ENCODE measurements at regions not wholly inside any gene's neighbourhood (a gene's known extent, or its start where the extent isn't known, plus 50 kb on each side); places are given as distances from the start of the nearest gene placed in this dataset.
A peak's percentile ranks its signal among the peaks of the same experiment; 100 is the strongest.
"Not testable (repeated sequence)": the region's sequence is repeated elsewhere in the genome, so short reads cannot be mapped to it uniquely, and the experiment has no call there.

DNA sequence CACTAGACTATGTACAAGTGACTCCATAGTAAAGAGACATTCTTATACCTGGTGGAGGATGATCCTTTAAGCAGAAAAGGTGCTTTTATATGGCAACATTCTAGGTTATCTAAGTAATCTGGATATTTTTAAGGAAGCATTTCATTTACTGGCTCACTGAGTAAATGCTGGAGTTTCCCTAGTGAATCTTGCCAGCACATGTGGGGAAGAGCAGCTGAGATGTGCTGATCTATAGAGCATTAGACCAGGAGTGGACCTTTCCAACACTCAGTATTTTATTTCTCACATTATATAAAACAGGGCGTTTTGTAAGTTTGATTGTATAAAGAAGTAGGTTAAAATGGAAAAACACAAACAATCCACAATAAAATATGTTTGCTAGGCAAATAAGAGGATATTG is 478.5 kb downstream of the ATP23 start:
- no peak for DNase-seq

- no peak for DNase-seq
Measured at GRCh38 chr12:58420503-58420902, 479.1 kb downstream of the ATP23 start.

DNA sequence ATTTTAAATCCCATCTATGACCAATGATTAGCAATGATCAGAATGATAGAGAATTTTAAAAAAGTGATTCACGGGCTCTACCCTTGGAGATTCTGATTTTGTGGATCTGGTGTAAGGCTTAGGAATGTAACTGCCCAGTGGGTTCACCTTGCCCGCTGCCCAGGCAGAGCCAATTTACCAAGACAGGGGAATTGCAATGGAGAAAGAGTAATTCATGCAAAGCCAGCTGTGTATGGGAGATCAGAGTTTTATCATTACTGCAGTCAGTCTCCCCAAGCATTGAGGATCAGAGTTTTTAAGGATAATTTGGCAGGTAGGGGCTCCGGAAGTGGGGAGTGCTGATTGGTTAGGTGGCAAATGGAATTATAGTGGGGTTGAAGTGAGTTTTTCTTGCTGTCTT is 480.6 kb downstream of the ATP23 start:
- DNase-seq: no peak

GRCh38 chr12:58424735-58425392 is 483.5 kb downstream of the ATP23 start:
- no peak for DNase-seq

DNA sequence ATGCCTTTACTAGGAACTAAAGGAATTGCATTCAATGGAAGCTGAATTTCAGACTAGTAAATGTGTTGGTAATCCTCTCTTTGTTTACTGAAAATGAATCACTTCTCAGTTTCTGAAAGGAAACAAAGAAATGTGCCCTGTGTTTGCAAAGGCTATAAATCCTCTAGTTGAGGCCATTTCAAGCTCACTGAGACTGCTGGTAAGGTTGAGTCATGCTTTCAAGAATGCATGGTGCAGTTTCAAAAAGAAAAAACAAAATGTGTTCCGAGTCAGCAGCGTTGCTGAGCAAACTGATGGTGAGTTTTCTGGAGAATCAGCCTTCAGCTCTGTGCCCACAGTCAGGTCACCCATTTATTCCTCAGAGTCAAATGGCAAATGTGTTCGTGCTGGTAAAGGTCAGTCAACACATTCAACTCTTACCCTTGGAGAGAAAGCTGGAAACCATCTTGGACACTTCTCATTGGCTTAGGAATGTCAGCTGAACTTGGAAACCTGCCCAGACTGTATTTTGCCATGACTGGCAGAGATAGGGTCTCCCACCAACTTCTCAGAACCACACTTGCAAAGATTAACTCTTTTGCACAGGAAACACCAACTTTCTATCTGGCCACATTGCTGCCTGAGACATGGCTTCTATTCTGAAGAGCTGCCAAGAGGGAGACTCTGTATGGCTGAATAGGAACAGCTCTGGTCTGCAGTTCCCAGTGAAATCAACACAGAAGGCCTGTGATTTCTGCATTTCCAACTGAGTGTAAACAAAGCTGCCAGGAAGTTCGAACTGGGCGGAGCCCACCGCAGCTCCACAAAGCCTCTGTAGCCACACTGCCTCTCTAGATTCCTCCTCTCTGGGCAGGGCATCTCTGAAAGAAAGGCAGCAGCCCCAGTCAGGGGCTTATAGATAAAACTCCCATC is 484.4 kb downstream of the ATP23 start:
- DNase-seq: peak; percentile 48

GRCh38 chr12:58426437-58426836 is 485.1 kb downstream of the ATP23 start:
- not testable (repeated sequence) for DNase-seq

- no peak for DNase-seq
Measured at GRCh38 chr12:58433959-58434358, 486.3 kb downstream of the LRIG3 start.

GRCh38 chr12:58434726-58435125 is 485.6 kb downstream of the LRIG3 start:
- no peak for DNase-seq

DNA sequence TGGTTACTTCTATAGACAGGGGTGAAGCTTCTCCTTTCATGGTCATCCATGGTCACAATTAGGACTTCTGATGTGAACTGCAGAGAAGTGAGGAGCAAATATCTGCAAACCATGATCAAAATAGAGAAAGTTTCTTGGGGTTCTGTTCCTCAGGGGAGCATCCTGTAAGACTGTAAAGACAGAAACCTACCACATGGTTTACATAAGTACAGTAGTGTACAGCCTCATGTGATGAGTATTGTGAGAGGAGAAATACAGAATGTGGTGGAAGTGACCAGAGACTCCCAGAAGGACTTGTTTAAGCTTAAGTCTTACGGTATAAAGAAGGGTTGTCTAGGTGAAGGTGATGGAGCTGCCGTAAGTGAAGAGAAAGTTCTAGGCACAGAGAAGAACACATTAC is 484.7 kb downstream of the LRIG3 start:
- no peak for DNase-seq

GRCh38 chr12:58441483-58441882 is 478.8 kb downstream of the LRIG3 start:
- no peak for DNase-seq

DNA sequence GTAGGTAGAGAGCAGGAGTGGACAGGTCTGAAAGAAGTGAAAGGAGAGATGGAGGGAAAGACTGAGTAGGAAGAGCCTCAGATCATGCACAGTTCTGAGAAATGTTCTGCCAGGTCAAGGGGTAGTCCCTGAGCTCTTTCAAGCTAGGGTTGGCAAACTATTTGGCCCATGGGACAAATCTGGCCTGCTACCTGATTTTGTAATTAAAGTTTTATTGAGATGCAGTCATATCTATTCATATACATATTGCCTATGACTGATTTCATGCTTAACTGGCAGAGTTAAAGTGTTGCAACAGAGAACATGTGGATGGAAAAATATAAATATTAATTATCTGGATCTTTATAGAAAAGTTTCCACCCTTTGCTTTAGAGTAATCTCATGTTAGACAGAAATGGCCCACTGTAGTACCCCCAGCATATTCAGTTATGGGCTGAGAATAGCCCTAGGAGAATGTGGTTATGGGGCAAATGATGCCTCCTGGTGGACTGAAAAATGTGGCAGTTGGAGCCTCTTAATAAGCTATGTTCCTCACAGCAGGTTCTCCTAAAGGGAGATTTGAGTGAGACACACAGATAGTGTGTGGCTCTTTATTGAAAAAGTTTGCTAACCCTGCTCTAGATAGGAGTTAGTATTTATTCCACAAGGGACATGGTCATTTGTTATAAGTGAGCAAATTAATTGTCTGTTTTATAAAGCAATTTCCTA is 476.9 kb downstream of the LRIG3 start:
- no peak for DNase-seq

DNA sequence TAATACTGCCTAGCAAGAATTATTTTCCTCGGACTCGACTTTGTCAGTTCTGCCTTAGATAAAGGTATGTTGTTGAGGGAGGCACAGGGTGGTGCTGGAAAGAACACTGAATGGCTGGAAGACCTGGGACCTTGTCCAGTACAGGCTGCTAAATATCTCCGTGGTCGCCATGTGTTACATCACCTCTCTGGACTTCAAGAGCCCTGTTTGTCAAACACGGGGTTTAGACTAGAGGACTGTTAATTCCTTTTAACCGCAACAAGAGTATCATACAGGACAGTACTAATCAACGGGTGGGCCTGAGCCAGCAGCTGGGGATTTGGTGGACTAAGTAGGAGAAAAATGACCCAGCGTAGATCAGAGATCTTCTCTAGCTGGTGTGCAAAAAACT is 476.3 kb downstream of the LRIG3 start:
- no peak for DNase-seq

GRCh38 chr12:58450868-58451482 is 469.3 kb downstream of the LRIG3 start:
- no peak for DNase-seq

DNA sequence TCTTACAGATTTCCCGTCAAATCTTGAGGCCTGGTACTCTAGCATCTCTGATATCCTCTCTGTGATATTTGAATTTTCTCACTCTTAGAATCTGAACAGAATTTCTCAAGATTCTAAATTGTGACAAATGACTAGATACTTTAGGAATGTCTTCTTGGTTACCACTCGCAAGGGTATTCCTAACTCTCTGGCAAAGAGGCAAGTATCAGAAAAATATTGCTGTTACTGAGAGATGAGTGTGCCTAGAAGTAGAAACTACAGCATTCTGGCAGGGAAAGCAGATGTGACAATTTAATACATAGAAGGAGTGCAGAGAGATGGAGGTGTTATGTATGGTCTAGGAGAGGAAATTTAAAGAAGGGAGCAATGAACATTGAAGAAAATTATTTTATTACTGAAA is 467.8 kb downstream of the LRIG3 start:
- DNase-seq: no peak

- no peak for DNase-seq
Measured at GRCh38 chr12:58453306-58453705, 467.0 kb downstream of the LRIG3 start.

GRCh38 chr12:58455136-58455535 is 465.2 kb downstream of the LRIG3 start:
- no peak for DNase-seq

DNA sequence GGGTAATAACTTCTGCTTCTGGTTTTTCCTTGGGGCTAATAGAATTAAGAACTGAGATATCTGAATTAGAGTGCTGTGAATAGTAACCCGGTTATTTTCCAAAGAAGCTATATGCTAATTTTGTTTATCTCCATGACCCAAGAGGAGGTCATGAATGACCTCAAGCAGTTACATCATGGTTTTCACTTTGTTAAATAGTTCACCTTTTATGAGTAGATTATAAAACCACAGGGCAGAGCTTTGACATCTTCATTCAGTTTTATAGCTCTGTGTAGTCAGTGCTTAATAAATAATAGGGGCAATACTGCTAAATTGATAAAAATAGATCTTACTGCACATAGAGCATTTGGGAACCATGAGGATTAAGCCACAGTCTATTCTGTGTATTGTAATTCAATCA is 462.2 kb downstream of the LRIG3 start:
- DNase-seq: no peak

DNA sequence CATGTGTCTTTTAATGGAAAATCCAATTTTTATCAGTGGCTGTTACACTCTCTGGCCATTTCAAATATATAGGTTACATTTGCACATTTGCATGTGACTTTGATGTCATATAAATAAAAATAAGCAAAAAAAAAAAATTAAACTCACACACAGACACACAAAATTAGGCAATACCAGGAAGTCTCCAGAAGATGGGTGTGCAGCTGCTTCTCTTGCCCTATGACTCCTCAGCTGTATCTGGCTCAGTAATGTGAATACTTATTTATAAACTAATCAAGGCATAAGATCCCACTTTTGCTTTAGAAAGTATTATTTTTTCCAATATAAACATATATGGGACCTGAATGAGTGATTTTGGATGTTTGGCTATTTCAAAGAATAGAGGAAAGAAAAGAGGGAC is 461.1 kb downstream of the LRIG3 start:
- no peak for DNase-seq

DNA sequence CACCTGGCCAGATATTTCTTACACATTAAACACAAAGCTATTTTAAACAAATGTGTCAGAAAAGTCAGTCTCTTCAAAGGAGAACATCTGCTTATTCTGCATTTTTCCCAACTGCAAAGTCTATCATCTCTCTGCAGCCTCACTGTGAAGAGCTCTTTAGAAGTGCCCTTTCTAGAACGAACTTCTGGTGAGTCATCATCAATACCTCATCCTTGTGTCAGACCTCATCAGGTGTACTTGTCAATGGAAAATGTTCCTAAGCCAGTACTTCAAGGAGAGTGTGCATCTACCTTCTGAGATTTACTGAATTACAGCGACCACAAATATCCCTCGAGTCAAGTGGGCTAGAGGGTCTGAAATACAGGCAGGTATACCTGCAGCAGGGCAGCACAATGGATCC is 457.3 kb downstream of the LRIG3 start:
- no peak for DNase-seq

DNA sequence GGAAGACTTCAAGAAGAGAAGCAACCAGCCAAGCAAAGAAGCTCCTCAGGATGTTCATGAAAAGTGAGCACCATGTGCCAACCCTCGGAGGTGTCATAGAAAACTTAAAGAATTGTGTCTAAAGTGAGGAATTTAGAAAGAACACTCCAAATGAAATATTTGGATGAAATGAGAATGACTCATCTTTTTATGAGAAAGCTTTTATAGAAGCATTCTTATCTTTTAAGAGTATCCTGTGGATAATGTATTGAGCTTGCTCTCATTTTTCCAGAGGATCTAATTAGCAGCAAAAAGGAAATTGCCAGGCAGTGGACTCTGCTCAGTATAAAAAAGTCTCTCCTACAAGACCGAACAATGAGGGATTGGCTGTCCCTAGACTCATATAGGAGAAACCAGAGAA is 454.9 kb downstream of the LRIG3 start:
- no peak for DNase-seq

DNA sequence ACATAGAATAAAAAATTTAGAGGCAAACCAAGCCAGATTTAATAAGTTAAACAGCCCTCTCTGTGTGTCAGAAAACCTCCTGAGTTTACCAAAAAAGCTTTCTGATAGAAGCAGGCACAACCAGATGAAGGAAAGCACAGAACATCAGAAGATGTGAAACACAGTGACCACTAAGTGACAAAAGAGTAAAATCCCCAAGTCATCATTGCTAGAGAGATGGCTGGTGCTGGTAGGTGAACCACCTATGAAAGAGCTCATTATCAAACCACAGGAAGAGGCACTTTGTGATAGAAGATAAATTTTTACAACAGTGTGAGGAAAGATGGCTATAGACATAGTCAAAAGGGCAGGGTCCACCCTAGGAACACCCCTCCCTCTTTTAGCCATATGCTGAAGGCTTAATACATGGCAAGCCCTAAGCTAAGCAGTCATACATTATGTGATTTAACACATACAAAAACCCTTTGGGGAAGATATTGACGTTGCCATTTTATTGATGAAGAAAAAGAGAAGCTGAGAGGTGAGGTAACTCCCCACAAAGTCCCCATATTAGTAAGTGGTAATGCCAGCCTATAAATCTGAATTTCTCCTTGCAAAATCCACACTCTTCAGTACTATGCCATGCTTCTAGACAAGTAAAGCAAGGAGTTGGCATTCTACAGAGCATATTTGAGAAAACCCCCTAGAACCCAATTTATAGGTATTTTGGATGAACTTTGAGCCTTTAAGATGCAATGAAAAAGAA is 449.9 kb downstream of the LRIG3 start:
- DNase-seq: no peak

DNA sequence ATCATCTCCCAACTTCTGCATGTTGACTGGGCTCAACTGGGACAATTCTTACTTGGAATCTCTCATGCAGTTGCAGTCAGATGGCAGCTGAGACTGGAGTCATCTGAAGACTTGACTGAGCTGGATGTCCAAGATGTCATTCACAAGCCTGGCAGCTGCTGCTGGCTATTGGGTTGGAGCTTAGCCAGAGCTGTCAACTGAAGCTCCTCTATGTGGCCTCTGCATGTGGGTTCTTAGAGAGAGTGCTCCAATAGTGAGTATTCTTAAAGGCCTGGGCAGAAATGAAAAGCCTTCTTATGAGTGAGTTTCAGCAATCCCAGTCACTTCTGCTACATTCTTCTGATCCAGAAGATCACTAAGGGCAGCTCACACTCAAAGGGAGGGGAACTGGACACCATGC is 440.9 kb downstream of the LRIG3 start:
- no peak for DNase-seq
